ENCODE measurements at regions not wholly inside any gene's neighbourhood (a gene's known extent, or its start where the extent isn't known, plus 50 kb on each side); places are given as distances from the start of the nearest gene placed in this dataset.
A peak's percentile ranks its signal among the peaks of the same experiment; 100 is the strongest.
"Not testable (repeated sequence)": the region's sequence is repeated elsewhere in the genome, so short reads cannot be mapped to it uniquely, and the experiment has no call there.

DNA sequence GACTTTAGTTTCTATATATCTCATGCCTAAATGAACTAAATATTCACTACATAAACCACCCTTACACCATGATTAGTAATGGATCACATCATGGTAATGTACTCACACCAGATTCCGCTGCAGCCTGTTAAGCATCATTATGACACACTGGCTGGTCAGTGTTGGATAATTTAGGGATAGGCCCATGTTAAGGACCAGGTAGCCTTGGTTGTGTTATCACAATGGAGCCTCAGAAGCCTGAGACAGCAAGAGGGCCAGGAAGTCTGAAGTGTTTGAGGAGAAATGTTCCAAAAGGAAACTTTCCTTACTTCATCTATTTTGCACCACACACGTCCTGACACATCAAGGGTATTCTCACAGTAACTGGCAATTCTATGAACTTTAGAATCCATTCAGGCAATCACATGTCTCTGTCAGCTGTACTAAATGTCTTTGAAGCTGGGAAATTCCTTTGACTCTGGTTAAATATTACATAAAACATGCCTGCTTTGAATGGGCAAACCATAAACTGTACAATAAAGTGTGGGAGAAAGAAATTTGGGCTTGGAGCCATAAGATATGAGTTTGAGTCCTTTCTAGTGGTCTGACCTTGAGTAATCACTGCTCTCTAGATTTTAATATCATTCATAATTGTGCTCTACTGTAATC lies 105.3 kb upstream of the DPT start:
- ATAC-seq = peak in 6 of 8 donors; percentile 23 to 68 (median 62)
- no peaks in the 10 kb centered on the region for H3K27me3 ChIP-seq
- no peak for DNase-seq
- peaks cover 0 to 37% (median 18%) of the 10 kb centered on the region in 9 donors for H3K4me1 ChIP-seq
- intact Hi-C loops (cut with DNase I) = loop anchor here in 2 of 10 donors (10.0 kb wide), 2 partner anchors 60 to 270 kb away; partner anchors contain the start of gene ATP1B1 (in 1 of the 2)
- TF ChIP-seq, protein P1, sequence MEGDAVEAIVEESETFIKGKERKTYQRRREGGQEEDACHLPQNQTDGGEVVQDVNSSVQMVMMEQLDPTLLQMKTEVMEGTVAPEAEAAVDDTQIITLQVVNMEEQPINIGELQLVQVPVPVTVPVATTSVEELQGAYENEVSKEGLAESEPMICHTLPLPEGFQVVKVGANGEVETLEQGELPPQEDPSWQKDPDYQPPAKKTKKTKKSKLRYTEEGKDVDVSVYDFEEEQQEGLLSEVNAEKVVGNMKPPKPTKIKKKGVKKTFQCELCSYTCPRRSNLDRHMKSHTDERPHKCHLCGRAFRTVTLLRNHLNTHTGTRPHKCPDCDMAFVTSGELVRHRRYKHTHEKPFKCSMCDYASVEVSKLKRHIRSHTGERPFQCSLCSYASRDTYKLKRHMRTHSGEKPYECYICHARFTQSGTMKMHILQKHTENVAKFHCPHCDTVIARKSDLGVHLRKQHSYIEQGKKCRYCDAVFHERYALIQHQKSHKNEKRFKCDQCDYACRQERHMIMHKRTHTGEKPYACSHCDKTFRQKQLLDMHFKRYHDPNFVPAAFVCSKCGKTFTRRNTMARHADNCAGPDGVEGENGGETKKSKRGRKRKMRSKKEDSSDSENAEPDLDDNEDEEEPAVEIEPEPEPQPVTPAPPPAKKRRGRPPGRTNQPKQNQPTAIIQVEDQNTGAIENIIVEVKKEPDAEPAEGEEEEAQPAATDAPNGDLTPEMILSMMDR (IDR thresholded peaks at IDR 0.05) = no peak
- peak overlapping the region in 5 of 10 donors; percentile 17 to 61 (median 50) for H3K27ac ChIP-seq
- no peak overlapping the region for H3K4me3 ChIP-seq
- H3K36me3 ChIP-seq = no peaks in the 10 kb centered on the region
- no peaks in the 10 kb centered on the region for H3K9me3 ChIP-seq
- WGBS, 2 donors = 59 to 70% methylated on average over 2 of the region's 2 CpGs

DNA sequence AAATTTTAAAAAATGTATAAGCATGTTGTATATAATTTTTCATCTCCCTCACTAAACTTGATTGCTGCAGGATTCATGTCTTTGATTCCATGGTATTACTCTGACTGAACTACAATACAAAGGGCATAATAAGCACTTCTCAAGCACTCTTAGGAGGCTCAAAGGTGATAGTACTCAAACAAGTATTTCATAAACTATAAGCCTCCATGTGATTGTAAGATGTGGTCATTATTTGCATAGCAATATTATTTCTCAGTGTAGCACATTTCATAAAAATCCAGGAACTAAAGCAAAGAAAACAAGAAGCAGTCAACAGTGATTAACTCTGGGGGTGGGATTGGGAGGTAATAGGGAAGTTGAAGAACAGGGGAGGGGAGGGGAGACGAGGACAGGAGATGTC lies 106.2 kb upstream of the DPT start:
- Histone ChIP-seq H3K4me1 (peaks cover 0 to 29% (median 18%) of the 10 kb centered on the region in 9 donors), H3K9me3 (no peaks in the 10 kb centered on the region), H3K27me3 (no peaks in the 10 kb centered on the region), H3K4me3 (no peak overlapping the region), H3K36me3 (no peaks in the 10 kb centered on the region), H3K27ac (no peak overlapping the region)
- no peak for DNase-seq
- no peak for ATAC-seq
- intact Hi-C loops (cut with DNase I) = loop anchor here in 2 of 10 donors (5.0 to 10.0 kb wide), 3 partner anchors 60 to 272 kb away; partner anchors contain the start of gene ATP1B1 (in 2 of the 2)
- TF ChIP-seq, protein P1 (IDR thresholded peaks at IDR 0.05) = no peak
- WGBS, 2 donors = 91 to 96% methylated on average over 1 of the region's 1 CpG

DNA sequence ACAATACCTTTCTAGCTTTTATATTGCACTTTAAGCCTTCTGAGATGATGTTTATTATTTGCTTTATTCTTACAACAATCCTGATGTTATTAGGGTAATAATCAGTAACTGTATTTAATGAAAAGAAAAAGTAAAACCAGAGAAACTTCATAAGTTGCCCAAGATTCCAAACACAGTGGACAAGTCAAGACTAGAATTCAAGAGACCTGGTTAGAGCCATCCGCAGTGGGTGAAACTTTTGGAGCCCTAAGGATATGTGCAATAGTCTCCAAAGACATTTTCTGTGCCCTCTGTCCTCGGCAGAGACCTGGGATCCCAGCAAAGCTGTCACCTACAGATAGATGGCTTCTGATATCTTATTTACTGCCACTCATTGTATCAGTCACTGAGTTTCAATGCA lies 106.8 kb upstream of the DPT start:
- 78 to 84% methylated on average over 2 of the region's 2 CpGs for WGBS, 2 donors
- H3K9me3 ChIP-seq = no peaks in the 10 kb centered on the region
- H3K27ac ChIP-seq = no peak overlapping the region
- H3K27me3 ChIP-seq = no peaks in the 10 kb centered on the region
- peaks cover 0 to 28% (median 18%) of the 10 kb centered on the region in 9 donors for H3K4me1 ChIP-seq
- ATAC-seq (no peak), DNase-seq (no peak)
- no peak overlapping the region for H3K4me3 ChIP-seq
- no peaks in the 10 kb centered on the region for H3K36me3 ChIP-seq
- intact Hi-C loops (cut with DNase I) = loop anchor here in 2 of 10 donors (5.0 to 10.0 kb wide), 3 partner anchors 59 to 272 kb away; partner anchors contain the start of gene ATP1B1 (in 2 of the 2)
- TF ChIP-seq, protein P1 (IDR thresholded peaks at IDR 0.05) = no peak

DNA sequence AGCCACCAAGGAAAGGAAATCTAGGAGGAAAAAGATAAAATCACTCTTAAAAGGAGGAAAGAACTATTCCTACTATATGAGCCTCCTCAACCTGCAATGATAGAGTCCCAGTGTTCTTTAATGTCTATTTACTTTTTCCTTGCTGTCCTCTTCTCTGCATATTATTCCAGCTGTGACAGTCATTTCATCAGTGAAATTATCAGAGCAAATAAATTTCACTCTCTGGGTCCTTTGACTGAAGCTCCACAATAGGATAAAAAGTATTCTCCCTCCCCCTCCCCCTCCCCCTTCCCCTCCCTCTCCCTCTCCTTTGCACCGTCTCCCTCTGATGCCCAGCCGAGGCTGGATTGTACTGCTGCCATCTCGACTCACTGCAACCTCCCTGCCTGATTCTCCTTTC lies 107.5 kb upstream of the DPT start:
- H3K4me3 ChIP-seq = no peak overlapping the region
- H3K27me3 ChIP-seq = no peaks in the 10 kb centered on the region
- intact Hi-C loops (cut with DNase I) = loop anchor here in 2 of 10 donors (5.0 to 10.0 kb wide), 3 partner anchors 58 to 271 kb away; partner anchors contain the start of gene ATP1B1 (in 2 of the 2)
- no peaks in the 10 kb centered on the region for H3K9me3 ChIP-seq
- no peaks in the 10 kb centered on the region for H3K36me3 ChIP-seq
- H3K4me1 ChIP-seq = peaks cover 0 to 28% (median 18%) of the 10 kb centered on the region in 9 donors
- TF ChIP-seq, protein P1 (IDR thresholded peaks at IDR 0.05) = no peak
- no peak for DNase-seq
- ATAC-seq = no peak
- WGBS, 2 donors = 67 to 75% methylated on average over 3 of the region's 3 CpGs
- H3K27ac ChIP-seq = no peak overlapping the region

DNA sequence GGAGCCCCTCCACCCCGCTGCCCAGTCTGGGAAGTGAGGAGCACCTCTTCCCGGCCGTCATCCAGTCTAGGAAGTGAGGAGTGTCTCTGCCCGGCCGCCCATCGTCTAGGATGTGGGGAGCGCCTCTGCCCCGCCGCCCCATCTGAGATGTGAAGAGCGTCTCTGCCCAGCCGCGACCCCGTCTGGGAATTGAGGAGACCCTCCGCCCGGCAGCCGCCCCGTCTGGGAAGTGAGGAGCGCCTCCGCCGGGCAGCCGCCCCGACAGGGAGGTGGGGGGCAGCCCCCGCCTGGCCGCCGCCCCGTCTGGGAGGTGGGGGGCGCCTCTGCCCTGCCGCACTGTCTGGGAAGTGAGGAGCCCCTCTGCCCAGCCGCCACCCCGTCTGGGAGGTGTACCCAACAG lies 108.2 kb upstream of the DPT start:
- DNase-seq, H3K27me3 ChIP-seq, H3K36me3 ChIP-seq, H3K9me3 ChIP-seq, H3K27ac ChIP-seq, ATAC-seq, H3K4me3 ChIP-seq: not testable (repeated sequence)
- peaks cover 0 to 29% (median 18%) of the 10 kb centered on the region in 9 donors for H3K4me1 ChIP-seq
- intact Hi-C loops (cut with DNase I) = loop anchor here in 2 of 10 donors (5.0 to 10.0 kb wide), 3 partner anchors 58 to 270 kb away; partner anchors contain the start of gene ATP1B1 (in 2 of the 2)
- WGBS, 2 donors = 97% methylated on average over 28 to 30 of the region's 30 CpGs

All from heart right ventricle (tissue), 16 donors.